Activated CD4-positive, alpha-beta T cell treated with anti-CD3 and anti-CD28 coated beads, Interleukin-2, amount 50 U/mL, for 48 hours (primary cell): ENCODE measurements at regions not wholly inside any gene's neighbourhood (a gene's known extent, or its start where the extent isn't known, plus 50 kb on each side); places are given as distances from the start of the nearest gene placed in this dataset.
"Not testable (repeated sequence)": the region's sequence is repeated elsewhere in the genome, so short reads cannot be mapped to it uniquely, and the experiment has no call there.

Experiments used
- DNase-seq, 2 experiments: peaks; one replicate each; pipeline ENCODE4 v3.0.0-alpha.2; 2020

- not testable (repeated sequence) for DNase-seq
Measured at GRCh38 chr21:6561168-6561567, 3960.2 kb upstream of the TPTE start.

GRCh38 chr21:6561578-6561977 is 3959.8 kb upstream of the TPTE start:
- DNase-seq = not testable (repeated sequence)

DNA sequence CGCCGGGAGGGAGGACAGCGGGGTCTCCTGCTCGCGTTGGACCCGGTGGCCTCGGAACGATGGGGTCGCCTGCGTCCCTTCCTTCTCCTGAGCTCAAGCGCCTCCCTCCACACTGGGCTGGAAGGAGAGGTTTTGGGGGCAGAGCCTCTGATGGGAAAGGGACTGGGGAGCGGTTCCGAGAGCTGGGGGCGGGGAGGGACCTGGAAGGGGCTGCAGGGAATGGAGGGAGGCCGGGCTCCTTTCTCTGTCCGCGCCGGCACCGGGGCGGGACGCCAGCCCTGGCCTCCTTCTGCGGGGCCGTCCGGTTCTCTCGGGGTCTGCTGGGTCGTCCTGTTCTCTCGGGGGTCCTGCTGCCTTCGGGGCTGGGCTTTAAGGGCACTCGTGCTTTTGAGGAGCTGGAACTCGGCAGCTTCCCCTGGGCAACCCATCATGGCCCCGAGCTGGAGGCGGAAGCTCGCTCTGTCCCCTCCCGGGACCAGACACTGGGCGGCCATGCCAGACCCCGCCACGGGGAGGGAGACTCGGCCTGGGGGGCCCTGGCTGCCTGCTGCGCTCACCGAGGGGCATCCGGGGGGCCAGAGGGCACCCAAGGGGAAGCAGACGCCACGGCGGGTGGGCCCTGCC is 3956.7 kb upstream of the TPTE start:
- not testable (repeated sequence) for DNase-seq

DNA sequence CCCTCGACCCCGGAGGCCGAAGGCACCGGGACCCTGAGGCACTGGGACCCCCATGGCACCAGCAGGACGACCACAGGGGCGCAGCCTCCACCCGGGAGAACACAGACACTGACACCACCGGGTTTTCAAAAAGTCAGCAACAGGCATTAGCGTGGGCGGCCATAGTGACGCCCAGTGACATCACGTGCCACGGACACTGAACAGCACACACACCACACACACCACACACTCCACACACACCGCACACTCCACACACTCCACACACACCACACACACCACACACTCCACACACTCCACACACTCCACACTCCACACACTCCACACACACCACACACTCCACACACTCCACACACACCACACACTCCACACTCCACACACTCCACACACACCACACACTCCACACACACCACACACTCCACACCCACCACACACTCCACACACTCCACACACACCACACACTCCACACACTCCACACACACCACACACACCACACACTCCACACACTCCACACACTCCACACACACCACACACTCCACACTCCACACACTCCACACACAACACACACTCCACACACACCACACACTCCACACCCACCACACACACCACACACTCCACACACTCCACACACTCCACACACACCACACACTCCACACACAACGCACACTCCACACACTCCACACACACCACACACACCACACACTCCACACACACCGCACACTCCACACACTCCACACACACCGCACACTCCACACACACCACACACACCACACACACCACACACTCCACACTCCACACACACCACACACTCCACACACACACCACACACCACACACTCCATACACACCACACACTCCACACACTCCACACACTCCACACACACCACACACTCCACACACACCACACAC is 3955.9 kb upstream of the TPTE start:
- DNase-seq = peak; percentile 10 to 20

- not testable (repeated sequence) for DNase-seq
Measured at GRCh38 chr21:6567542-6567941, 3953.8 kb upstream of the TPTE start.

GRCh38 chr21:6569152-6569551 is 3952.2 kb upstream of the TPTE start:
- not testable (repeated sequence) for DNase-seq

GRCh38 chr21:6569587-6570392 is 3951.6 kb upstream of the TPTE start:
- DNase-seq = not testable (repeated sequence)

GRCh38 chr21:6570700-6571368 is 3950.5 kb upstream of the TPTE start:
- not testable (repeated sequence) for DNase-seq

DNA sequence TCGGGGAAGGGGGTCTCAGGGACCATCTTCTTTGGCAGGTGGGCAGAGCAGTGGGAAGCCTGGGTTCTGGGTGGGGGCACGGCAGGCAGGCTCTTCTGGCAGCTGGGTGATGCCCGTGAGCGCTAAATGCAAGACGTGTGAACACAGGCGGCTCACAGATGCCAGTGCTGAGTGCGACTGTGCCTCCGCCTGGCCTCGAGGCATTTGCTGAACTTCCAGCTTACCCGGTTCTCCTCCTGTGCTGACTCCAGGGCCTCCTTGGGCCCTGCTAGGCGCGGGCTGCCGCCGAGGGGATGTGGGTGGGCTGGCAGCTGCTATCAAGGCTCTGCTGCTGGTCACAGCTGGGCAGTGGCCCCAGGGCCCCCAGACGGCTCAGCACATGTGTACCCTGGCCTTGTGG is 3947.8 kb upstream of the TPTE start:
- not testable (repeated sequence) for DNase-seq

GRCh38 chr21:6579801-6580200 is 3941.6 kb upstream of the TPTE start:
- not testable (repeated sequence) for DNase-seq
